HG03469 (cell line): ENCODE measurements at regions not wholly inside any gene's neighbourhood (a gene's known extent, or its start where the extent isn't known, plus 50 kb on each side); places are given as distances from the start of the nearest gene placed in this dataset.

Experiments used
- ATAC-seq: cut with Tn5 transposase; IDR thresholded peaks from one replicate; pipeline ENCODE4 v1.9.1; 2021; ENCODE audit warnings: mild to moderate bottlenecking, moderate library complexity, moderate number of reproducible peaks; ENCODE audit not compliant: unreplicated experiment

GRCh38 chr9:88751781-88752180 is 216.8 kb downstream of the NXNL2 start:
- ATAC-seq, result no peak

- no peak for ATAC-seq
Observed at GRCh38 chr9:88753691-88754367, 218.9 kb downstream of the NXNL2 start.

- ATAC-seq, result no peak
Observed at GRCh38 chr9:88754452-88754851, 219.5 kb downstream of the NXNL2 start.

- no peak for ATAC-seq
Observed at GRCh38 chr9:88754886-88755285, 219.9 kb downstream of the NXNL2 start.

- no peak for ATAC-seq
Observed at GRCh38 chr9:88757406-88758010, 222.5 kb downstream of the NXNL2 start.

GRCh38 chr9:88759364-88759763 is 224.4 kb downstream of the NXNL2 start:
- ATAC-seq, result no peak

- ATAC-seq, result no peak
Observed at GRCh38 chr9:88766778-88767503, 224.3 kb upstream of the S1PR3 start.

GRCh38 chr9:88767504-88767790 is 223.8 kb upstream of the S1PR3 start:
- ATAC-seq, result no peak

- ATAC-seq, result no peak
Observed at GRCh38 chr9:88772575-88772974, 218.7 kb upstream of the S1PR3 start.

- no peak for ATAC-seq
Observed at GRCh38 chr9:88773126-88773525, 218.1 kb upstream of the S1PR3 start.

GRCh38 chr9:88773627-88774244 is 217.5 kb upstream of the S1PR3 start:
- ATAC-seq, result no peak

GRCh38 chr9:88775037-88775471 is 216.2 kb upstream of the S1PR3 start:
- no peak for ATAC-seq

- no peak for ATAC-seq
Observed at GRCh38 chr9:88775559-88775958, 215.7 kb upstream of the S1PR3 start.

GRCh38 chr9:88775966-88776365 is 215.3 kb upstream of the S1PR3 start:
- no peak for ATAC-seq

- no peak for ATAC-seq
Observed at GRCh38 chr9:88776717-88777497, 214.4 kb upstream of the S1PR3 start.

- no peak for ATAC-seq
Observed at GRCh38 chr9:88777498-88778312, 213.6 kb upstream of the S1PR3 start.

GRCh38 chr9:88781628-88782391 is 209.5 kb upstream of the S1PR3 start:
- ATAC-seq, result no peak

GRCh38 chr9:88782931-88783710 is 208.1 kb upstream of the S1PR3 start:
- ATAC-seq, result no peak

- ATAC-seq, result no peak
Observed at GRCh38 chr9:88783711-88784083, 207.6 kb upstream of the S1PR3 start.
